ENCODE measurements at regions not wholly inside any gene's neighbourhood (a gene's known extent, or its start where the extent isn't known, plus 50 kb on each side); places are given as distances from the start of the nearest gene placed in this dataset.
A peak's percentile ranks its signal among the peaks of the same experiment; 100 is the strongest.

- Histone ChIP-seq H3K4me3 (ENCODE audit: low read depth, low read length) (no peak overlapping the region), H3K4me1 (ENCODE audit: control insufficient read depth, insufficient read depth, low read length) (no peaks in the 10 kb centered on the region; the same call in 1 of the 2 replicates), H3K9me3 (ENCODE audit: control insufficient read depth, insufficient read depth, low read depth, low read length) (no peaks in the 10 kb centered on the region), H3K27ac (ENCODE audit: extremely low read depth, low read depth, low read length) (no peak overlapping the region), H3K36me3 (ENCODE audit: control insufficient read depth in 2 of 2, insufficient read depth in 1 of 2, low read length in 2 of 2) (no peaks in the 10 kb centered on the region)
- TF ChIP-seq GLIS1 (tag by site-specific recombination; IDR thresholded peaks at IDR 0.05) (peak; percentile 51; the same call in 1 of the 2 replicates), ZNF639 (tag by site-specific recombination; IDR thresholded peaks at IDR 0.05) (no peak)
- POLR2A ChIA-PET = no interaction called here
- CTCF ChIA-PET = interaction anchor here (1.8 kb wide), 1 partner anchor 162 kb away, joined by 7 read pairs; no protein-coding TSS in a partner anchor
These were observed 255.8 kb downstream of the BTBD3 start for GRCh38 chr20:12173347-12174012.

GRCh38 chr20:12175538-12175937, 257.8 kb downstream of the BTBD3 start:
- H3K36me3 ChIP-seq (ENCODE audit: control insufficient read depth in 2 of 2, insufficient read depth in 1 of 2, low read length in 2 of 2) = no peaks in the 10 kb centered on the region
- no peak for TF ChIP-seq ELK4 (IDR thresholded peaks at IDR 0.05; ENCODE audit: borderline replicate concordance, low read depth, low read length)
- TF ChIP-seq ZNF133 (tag by site-specific recombination; IDR thresholded peaks at IDR 0.05) = no peak
- no peak for TF ChIP-seq PRDM6 (tag by site-specific recombination; IDR thresholded peaks at IDR 0.05)
- ChIA-PET POLR2A (no interaction called here), CTCF (no interaction called here)
- H3K27ac ChIP-seq (ENCODE audit: extremely low read depth, low read depth, low read length) = no peak overlapping the region
- H3K9me3 ChIP-seq (ENCODE audit: control insufficient read depth, insufficient read depth, low read depth, low read length) = no peaks in the 10 kb centered on the region
- H3K4me1 ChIP-seq (ENCODE audit: control insufficient read depth, insufficient read depth, low read length) = peaks cover 2% of the 10 kb centered on the region
- no peak overlapping the region for H3K4me3 ChIP-seq (ENCODE audit: low read depth, low read length)

- CTCF ChIA-PET = no interaction called here
- Histone ChIP-seq H3K36me3 (ENCODE audit: control insufficient read depth in 2 of 2, insufficient read depth in 1 of 2, low read length in 2 of 2) (no peaks in the 10 kb centered on the region), H3K4me3 (ENCODE audit: low read depth, low read length) (no peak overlapping the region), H3K27ac (ENCODE audit: extremely low read depth, low read depth, low read length) (no peak overlapping the region), H3K9me3 (ENCODE audit: control insufficient read depth, insufficient read depth, low read depth, low read length) (no peaks in the 10 kb centered on the region), H3K4me1 (ENCODE audit: control insufficient read depth, insufficient read depth, low read length) (peaks cover 2% of the 10 kb centered on the region; the same call in 1 of the 2 replicates)
- POLR2A ChIA-PET = no interaction called here
- no peak for TF ChIP-seq YY1 (tag by site-specific recombination; IDR thresholded peaks at IDR 0.05)
- no peak for TF ChIP-seq ZNF292 (tag by site-specific recombination; IDR thresholded peaks at IDR 0.05; ENCODE audit: borderline replicate concordance, low read depth)
- TF ChIP-seq ZFP37 (tag by site-specific recombination; IDR thresholded peaks at IDR 0.05) = no peak
- TF ChIP-seq ZNF660 (tag by site-specific recombination; IDR thresholded peaks at IDR 0.05) = no peak
- TF ChIP-seq ZNF707 (tag by site-specific recombination; IDR thresholded peaks at IDR 0.05) = no peak
- TF ChIP-seq TRIM28 (IDR thresholded peaks at IDR 0.05; ENCODE audit: borderline replicate concordance, low read length) = no peak
- no peak for TF ChIP-seq PRDM10 (tag by site-specific recombination; IDR thresholded peaks at IDR 0.05)
- TF ChIP-seq REST (tag by site-specific recombination; IDR thresholded peaks at IDR 0.05) = no peak
- TF ChIP-seq FEZF1 (tag by site-specific recombination; IDR thresholded peaks at IDR 0.05) = no peak
- no peak for TF ChIP-seq ZIC2 (tag by site-specific recombination; IDR thresholded peaks at IDR 0.05)
- no peak for TF ChIP-seq PRDM6 (tag by site-specific recombination; IDR thresholded peaks at IDR 0.05)
- no peak for TF ChIP-seq ZBTB21 (tag by site-specific recombination; IDR thresholded peaks at IDR 0.05)
These were observed 260.1 kb downstream of the BTBD3 start for GRCh38 chr20:12177657-12178293.
